Nucleus accumbens (tissue), 56 donors: ENCODE measurements at regions not wholly inside any gene's neighbourhood (a gene's known extent, or its start where the extent isn't known, plus 50 kb on each side); places are given as distances from the start of the nearest gene placed in this dataset.
"Not testable (repeated sequence)": the region's sequence is repeated elsewhere in the genome, so short reads cannot be mapped to it uniquely, and the experiment has no call there.

Source experiments
- DNase-seq, 56 donors: peaks; one replicate each; lab custom pipeline; 2025; lab: John Stamatoyannopoulos, UW

DNA sequence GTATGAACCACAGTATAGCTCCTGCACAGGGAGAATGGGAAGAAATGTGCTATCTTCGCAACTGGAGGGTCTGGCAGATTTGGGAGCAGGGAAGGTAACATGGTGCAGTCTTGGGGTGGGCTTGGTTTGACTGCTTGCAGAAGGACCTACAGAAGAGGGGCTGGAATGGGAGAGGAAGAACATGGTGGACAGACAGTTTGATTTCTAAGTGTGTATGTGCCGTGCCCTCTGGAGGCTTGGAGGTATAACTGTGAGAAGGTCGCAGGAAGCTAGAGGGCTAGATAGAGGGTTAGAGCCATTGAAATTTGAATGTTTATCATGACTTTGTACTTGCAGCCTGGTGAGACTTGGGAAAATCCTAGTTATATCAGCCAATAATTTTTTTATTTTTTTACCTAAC, 169.2 kb downstream of the SQOR start:
- no peak for DNase-seq

DNA sequence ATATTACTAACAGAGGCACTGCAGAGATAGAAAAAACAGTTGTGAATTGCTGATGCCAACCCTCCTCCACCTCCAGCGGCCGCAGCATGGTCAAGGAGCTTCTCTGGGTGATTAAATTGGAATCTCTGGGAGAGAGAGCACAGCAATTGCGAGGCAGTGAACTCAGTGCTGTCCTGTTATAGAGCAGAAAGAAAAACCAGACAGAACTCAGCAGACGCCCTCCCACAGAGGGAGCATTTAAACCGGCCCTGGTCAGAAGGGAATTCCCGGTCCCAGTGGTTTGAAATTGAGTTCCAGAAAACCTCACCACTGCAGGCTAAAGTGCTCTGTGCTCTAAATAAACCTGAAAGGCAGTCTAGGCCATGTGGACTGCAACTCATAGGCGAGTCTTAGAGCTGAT, 175.4 kb downstream of the SQOR start:
- no peak for DNase-seq

DNA sequence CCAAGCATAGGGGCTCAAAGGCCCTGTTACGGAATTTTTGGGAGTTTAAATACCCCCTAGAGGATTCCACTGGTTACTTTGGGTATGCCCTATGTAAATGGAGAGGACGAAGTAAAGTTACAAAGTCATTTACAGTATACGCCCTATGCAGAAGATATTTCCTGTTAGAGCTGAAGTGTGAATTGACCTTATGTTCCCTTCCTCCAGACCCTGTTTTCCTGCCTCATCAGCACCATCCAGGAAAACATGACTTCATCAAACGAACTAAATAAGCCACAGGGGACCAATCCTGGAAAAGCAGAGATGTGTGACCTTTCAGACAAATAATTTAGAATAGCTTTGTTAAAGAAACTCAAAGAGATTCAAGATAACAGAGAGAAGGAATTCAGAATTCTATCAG, 177.4 kb downstream of the SQOR start:
- DNase-seq = no peak

DNA sequence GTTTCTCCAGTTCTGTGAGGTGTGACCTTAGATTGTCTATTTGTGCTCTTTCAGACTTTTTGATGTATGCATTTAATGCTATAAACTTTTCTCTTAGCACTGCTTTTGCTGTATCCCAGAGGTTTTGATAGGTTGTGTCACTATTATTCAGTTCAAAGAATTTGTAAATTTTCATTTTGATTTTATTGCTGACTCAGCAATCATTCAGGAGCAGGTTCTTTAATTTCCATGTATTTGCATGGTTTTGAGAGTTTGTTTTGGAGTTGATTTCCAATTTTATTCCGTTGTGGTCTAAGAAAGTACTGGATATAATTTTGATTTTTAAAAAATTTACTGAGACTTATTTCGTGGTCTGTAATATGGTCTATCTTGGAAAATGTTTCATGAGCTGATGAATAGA, 182.7 kb downstream of the SQOR start:
- DNase-seq = not testable (repeated sequence)

DNA sequence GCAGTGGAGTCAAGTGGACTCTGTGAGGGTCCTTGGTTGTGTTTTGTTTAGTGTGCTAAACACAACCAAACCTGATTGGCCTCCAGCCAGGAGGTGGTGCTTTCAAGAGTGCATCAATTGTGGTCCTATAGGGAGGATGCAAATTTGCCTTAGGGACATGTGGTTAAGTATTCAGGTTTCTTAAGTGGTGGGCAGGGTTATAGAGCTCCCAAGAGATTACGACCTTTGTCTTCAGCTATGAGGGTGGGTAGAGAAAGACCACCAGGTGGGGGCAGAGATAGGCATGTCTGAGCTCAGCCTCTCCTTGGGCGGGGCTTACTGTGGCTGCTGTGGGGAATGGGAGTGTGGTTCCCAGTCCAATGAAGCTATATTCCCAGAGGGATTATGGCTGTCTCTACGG, 186.6 kb downstream of the SQOR start:
- DNase-seq = no peak

DNA sequence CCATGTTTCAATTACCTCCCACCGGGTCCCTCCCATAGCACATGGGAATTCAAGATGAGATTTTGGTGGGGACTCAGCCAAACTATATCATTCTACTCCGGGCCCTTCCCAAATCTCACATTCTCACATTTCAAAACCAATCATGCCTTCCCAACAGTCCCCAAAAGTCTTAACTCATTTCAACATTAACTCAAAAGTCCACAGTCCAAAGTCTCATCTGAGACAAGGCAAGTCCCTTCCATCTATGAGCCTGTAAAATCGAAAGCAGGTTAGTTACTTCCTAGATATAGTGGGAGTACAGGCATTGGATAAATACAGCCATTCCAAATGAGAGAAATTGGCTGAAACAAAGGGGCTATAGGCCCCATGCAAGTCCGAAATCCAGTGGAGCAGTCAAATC, 188.1 kb downstream of the SQOR start:
- not testable (repeated sequence) for DNase-seq

DNA sequence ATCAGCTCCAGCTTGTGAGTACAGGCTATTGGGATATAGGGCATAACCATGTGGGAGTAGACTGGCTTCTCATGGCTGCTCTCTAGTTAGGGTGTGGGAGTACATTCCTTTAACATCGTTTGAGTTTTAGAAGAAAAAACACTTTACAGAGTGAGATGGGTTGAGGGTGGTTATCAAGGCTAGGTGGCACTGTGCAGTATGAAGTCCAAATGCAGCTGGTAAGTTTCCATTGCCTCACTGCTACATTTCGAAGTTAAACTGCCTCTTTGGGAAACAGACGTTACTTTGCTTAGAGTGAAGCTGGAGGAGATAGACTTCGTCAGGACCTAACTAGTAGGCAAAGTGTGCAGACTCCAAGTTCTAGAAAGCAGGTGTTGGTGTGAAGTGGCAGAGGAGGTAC, 192.4 kb downstream of the SQOR start:
- DNase-seq = no peak

DNA sequence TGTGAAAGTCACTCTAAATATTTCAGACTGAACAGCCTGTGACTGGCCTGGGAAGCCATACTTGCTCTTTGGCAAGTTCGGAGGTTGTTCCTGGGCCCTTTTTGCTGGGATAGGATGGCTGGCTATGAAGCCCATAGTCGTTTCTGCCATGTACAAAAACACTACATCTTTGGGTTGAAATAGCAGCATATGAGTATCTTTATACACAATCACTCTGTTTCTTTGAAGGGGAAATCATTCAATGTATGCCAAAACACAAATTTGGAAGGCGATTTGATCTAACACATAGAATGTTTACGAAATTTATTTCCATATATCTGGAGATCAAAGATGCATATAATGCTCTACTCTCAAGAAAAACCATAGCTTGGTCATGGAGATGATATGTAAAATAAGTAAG, 192.9 kb downstream of the SQOR start:
- no peak for DNase-seq

DNA sequence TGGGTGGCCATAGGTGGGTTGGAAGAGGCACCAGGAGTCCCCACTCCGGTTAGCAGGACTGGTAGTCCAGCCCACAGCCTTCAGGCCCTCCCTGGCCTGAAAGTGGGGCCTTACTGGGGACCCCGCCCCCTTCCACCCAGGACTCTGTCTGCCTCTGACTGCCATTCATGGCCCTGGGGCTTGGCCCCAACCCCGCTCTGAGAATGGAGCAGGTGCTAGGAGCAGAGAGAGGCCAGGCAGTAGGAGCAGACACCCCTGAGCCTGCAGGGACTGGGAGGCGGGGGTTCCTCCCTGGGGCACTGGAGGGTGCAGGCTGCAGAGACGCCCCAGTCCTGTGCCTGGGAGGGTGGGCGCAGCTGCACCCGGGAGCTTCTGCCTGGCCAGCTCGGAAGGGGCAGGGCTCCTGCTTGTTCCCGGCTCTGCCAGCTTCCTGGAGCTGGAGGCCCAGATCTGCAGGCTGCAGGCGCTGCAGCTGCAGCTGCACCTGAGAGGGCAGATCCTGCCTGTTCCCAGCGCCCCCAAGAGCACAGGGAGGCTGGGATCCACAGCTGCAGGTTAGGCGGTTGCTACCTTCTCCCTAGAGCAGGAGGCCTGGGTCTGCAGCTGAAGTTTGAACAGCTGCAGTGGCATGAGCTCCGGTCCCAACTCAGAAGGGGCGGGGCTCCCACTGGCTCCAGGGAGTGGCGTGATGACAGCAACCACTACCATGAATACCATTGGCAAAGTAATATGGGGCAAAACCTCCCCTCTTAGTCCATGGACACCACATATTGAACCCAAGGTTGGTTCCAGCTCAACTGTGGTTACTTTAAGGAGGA, 194.7 kb downstream of the SQOR start:
- no peak for DNase-seq

DNA sequence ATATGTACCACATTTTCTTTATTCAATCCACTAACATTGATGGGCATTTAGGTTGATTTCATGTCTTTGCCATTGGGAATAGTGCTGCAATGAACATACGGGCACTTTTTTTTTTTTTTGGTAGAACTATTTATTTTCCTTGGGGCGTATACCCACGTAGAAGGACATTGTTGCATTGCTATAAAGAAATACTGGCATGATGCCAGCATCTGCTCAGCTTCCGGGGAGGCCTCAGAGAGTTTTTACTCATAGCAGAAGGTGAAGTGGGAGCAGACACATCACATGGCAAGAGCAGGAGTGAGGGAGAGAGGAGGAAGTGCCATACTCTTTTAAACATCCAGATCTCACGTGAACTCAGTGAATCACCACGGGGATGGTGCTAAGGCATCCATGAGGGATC, 197.0 kb downstream of the SQOR start:
- DNase-seq = no peak

DNA sequence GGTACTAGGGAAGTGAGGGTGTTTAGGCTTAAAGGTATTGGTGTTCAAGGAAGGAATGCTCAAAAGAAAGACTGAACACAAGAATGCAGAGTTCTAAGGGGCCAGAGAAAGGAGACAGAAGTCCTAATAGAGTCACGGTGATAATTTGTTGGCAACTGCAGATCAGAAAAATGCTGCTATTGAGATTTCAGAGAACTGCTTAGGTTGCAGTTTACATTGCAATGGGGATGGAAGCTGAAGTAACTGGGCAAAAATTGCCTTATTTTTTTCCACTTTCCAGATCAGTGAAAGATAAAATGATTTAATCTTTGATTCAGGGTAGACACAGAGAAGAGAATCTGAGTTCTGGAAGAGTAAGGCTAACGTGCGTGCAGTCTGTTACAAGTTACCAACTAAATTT, 199.8 kb downstream of the SQOR start:
- DNase-seq = no peak

DNA sequence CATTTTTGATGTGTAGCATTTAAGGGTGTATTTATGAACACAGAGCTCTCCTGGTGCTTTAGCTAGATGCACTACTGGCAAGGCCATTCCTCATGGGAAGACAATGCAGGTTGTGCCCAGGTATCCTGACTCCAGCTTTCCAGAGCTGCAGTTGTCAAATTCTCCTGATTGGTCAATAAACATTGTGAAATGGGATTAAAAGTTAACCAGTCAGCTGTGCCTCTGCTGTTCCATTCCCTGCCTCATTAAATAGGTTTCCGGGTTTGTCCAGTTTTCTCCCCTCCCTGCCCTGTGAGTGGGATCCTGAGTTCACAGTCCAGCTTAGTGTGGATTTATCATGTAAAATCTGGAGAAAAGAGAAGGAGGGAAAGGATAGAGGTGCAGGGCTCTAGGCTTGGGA, 207.3 kb downstream of the SQOR start:
- DNase-seq = no peak

DNA sequence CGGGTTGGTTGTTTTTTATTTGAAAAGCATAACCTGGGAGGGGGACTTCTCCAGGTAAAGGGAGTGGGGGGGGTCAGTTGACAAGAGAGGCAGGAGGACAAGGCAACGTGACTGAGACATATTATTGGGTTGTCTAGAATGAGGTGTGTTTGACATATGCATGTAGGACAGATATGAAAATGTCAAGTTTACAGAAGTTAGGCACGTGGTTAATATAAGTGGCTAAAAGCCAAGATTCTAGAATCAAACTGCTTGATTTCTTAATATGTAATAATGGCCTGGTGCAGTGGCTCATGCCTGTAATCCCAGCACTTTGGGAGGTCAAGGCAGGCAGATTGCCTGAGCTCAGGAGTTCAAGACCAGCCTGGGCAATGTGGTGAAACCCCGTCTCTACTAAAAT, 212.8 kb downstream of the SQOR start:
- DNase-seq = no peak

DNA sequence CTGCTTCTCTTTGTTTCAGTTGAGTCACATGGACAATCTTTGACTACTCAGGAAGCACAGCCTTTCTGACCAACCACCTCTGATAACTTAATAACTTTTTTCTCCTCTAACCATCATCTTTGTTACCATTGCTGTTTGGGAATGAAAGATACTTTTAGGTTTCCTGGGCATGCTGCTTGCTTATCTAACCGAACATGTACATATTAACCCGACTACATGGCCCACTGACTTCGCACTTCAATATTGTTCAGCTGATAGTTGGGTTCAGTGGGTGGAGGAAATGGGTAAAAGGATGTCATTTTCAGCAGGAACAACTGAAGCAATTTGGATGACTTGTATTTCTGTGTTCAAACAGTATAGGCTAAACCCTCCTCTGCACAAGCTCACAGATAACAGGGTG, 214.3 kb downstream of the SQOR start:
- no peak for DNase-seq

DNA sequence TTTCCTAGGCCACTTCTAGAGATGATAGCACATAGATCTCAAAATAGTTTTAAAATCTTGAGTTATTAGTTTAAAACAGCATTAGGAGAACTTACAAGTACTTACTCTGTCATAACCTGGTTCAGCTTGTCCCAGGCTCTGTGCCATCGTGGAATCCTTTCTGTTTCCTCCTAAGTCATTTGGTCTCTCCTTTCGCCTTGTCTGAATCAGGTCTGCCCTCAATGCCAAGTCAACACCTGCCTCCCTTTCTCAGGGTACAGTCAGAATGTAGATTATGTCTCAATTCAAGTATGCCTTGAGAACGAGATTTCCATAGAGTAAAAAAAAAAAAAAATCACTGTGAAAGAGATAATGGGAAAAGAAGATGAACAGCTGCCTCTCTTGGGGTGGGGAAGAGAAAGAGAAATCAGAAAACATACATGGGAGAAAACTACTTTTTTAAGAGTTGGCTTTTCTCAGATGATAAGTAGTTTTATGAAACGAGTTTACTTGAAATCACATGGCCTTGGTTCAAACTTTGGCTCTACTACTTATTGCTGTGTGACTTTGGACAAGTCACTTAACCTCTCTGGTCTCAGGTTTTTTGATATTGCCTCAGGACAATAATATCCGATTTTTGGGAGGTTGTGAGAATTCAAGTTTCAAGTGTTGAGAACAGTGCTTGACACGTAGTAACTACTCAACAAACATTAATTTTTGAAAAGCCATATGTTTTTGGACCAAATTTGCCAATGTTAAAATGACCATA, 219.8 kb downstream of the SQOR start:
- DNase-seq = no peak

DNA sequence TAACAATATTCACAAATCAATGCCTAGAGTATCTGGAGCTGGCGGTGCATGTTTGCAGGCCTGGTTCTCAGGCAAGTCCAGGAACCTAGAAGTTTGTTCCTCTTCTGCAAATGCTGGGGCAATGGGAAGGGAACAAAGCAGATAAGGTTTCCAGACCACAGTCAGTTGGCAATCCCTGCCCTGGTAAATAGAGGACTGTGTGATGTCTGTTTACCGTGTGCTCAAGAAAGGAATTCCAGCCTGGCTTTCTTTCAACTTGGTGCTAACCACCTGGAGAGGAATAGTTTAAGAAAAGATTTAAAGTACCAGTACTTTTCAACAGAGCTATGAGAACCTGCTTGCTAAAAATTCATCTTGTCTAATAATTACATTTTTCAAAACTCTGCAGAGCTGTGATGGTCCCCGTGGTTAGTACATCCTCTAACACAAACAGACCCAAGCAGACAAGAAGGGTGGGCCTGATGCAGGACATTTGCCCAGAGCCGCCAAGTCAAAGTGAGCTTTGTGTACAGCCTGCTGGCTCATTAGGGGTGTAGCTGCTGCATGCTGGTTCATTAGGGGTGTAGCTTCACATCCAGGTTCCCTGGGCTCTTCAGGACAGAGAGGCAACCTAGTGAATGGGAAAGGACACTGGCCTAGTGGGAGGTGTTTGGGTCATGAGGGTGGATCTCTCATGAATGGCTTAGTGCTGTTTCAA, 220.5 kb downstream of the SQOR start:
- DNase-seq = no peak

DNA sequence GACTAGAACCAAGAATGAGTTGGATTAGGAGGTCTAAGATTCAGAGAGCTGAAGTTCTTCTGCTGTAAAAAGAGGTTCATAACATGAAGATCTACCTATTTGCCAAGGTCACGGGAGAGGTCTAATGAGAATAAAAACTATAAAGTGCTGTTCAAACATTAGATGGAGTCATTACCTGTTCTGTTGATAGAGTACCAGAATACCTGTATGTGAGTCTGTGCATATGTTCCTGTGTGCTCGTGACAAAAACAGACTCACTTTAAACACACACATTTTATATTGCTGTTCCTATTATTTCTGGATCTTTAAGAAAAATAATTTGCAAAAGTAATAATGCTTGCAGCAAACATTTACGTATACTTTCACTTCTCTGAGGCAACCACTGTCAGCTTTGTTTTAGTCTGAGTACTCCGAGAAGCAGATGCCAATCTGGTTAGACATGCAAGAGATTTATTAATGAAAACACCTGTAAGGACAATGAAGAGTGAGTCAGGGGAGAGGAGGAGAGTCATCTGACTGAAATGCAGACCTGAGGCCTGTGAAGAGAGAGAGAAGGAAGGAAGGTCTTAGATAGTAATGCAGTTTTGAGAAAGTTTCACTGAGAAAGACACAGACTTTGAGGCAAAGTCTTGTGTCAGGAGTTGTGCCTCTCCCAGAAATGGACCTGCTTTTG, 221.2 kb downstream of the SQOR start:
- no peak for DNase-seq

DNA sequence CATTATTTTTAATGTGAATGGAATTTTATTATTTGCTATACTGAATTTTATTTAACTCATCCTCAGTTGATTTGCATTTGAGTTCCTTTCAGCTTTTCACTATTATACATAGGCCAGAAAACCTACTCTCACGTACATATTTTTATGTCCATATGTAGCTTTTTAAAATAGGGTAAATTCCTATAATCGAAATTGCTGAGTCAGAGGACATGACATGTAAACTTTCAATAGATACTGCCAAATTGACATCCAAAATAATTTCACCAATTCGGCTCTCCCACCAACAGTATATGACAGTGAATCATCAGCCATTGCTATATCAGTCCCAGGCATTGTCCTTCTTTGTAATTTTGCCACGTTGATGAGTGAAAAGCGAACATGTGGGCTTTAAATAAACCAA, 222.5 kb downstream of the SQOR start:
- no peak for DNase-seq

DNA sequence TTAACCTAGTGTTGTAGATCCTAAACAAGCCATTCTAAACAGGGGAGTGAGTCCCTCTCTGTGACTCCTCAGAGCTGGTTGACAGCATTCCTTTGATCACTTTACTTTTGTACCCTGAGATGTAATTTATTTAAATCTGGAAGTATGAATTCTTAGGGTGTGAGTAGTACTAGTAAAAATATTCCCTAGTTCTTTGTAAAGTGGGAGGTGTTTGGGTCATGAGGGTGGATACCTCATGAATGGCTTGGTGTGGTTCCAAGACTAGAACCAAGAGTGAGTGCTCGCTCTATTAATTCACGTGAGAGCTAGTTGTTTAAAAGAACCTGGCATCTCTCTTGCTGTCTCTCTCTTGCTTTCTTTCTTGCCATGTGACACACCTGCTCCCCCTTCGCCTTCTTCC, 223.7 kb downstream of the SQOR start:
- no peak for DNase-seq

DNA sequence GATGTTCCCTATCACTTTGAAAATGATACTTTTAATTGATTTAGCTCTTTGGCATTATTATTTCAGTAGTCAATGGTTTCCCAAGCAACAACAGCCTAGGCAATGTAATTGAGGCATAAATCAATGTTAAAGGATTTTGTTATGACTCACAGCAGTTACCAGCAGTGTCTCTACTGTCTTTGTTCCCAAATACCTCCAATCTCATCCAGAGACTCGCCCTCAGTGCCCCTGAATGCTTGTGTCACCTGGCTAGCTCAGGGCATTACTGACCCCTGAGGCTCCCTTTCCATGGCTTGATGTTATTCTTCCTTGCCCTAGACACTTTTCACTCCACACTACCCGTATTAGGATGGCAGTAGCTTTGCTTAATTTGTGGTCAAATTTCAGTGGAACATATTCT, 227.2 kb downstream of the SQOR start:
- DNase-seq = no peak
